HG03558 (cell line): ENCODE measurements at regions not wholly inside any gene's neighbourhood (a gene's known extent, or its start where the extent isn't known, plus 50 kb on each side); places are given as distances from the start of the nearest gene placed in this dataset.
A peak's percentile ranks its signal among the peaks of the same experiment; 100 is the strongest.

Experiments
- ATAC-seq: cut with Tn5 transposase; IDR thresholded peaks from one replicate; pipeline ENCODE4 v1.9.1; 2021; ENCODE audit warnings: moderate number of reproducible peaks; ENCODE audit not compliant: unreplicated experiment; ENCODE audit errors: extremely low read depth

DNA sequence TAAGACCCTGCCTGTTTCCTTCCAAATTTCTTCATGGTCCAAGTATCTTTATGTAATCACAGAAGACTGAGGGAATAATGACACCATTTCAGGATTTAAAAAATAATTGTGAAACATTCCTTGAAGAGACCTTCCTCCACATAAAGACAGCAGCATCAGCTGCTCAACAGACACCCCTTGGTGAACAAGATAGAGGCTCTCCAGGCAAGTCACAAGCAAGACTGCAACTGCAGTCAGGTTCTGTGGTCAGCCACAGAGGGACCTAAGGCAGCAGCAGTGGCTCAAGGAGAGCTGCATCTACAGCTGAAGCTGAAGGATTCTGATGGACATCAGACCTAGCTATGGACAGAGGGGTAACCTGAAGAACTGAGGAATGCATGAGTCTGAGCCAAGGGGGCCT lies 97.2 kb upstream of the C3orf80 start:
- no peak for ATAC-seq

DNA sequence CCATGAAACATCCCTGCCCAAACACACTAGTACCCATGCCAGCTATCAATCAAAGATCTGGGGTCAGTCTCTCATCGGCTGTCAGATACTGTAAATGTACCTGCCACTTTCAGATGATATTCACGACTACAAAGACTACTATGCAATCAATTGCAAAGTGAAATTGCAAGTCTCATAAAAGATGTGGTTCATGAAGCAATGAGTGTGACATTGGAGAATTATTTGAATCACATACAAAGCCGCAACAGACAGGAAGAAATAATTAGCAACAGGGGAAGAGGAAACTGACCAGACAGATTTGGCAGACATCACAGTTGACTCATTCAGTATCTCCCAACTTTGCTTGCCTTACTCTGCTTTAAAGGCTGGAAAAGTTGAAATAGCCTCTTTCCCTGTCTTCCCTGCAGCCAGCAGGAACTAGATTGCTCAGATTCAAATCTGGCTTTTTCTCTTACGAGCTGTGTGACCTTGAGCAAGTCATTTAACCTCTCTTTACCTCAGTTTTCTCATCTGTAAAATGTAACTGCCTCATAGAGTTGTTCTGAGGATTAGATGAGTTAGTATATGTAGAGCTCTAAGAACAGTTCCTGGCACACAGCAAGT lies 95.7 kb upstream of the C3orf80 start:
- peak; percentile 73 for ATAC-seq

DNA sequence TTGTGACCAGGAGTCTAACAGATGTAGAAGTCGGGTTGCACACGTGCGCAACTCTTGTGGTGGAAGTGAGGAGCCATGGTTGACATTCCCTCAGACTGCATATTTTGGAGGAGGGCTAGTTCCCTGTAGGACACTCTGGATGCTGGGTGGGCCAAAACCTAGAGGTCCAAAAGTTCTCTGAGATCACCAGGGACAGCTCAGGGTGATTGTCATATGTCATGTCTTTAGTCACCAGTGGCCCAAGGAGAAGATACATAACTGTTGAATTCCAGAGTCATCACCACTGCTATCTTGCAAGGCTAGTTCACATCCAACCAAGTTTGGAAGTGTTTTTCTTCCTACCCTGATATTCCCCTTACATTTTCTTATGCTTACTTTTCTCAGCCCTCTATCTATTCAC lies 95.2 kb upstream of the C3orf80 start:
- ATAC-seq, result no peak

DNA sequence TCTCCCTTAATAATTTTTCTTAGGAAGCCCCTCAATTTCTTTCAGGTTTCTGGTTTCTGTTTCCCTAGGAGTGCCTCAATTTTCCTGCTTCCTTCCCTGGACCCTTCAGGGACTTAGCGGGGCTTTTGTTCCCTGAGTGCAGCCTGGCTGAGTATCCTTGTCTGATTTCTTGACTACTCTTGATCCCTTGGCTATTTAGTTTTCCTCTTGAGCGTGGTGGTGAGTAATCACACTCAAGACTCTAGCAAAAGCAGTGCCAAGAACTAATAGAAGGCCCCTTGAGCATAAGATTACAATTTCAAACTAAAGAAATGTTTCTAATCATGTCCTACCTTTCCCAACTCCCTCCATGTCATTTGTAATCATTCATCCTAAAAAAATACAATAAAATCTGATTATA lies 94.3 kb upstream of the C3orf80 start:
- ATAC-seq, result no peak

DNA sequence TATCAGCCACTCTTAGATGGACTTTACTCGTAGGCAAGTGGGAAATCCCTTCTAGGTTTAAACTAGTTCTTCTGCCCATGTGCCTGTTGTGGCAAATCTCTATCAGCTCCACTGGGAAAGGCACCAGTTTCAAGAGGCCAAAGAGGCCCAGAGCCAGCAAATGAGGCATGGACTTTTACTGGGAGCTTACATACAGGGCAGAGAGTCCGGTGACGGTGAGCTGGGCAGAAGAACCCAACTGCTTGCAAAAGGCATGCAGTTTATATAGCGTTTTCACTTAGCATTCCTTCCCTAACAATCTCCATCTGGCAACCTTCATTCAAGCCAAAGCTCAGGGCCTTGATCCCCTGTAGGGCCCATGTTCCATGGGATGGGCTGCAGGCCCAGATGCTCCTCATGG lies 93.0 kb upstream of the C3orf80 start:
- ATAC-seq, result no peak

DNA sequence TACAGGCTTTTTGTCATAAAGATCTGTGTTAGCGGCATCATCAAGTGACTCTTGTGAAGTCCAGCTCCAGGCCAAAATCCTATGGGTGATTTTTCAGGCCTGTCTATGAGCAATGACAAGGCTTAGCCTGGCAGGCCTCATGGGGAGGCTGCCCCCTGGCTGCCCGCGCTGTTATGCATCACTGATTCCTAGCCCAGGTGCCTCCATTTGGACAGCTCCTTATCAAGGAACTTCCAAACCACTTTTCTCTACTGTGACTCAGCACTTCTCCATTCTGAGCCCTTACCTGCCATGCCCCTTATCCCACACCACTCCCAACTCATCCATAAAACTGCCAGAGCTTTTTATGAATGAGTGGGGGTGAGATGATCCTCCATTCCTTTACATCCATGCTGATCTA lies 91.5 kb upstream of the C3orf80 start:
- no peak for ATAC-seq

DNA sequence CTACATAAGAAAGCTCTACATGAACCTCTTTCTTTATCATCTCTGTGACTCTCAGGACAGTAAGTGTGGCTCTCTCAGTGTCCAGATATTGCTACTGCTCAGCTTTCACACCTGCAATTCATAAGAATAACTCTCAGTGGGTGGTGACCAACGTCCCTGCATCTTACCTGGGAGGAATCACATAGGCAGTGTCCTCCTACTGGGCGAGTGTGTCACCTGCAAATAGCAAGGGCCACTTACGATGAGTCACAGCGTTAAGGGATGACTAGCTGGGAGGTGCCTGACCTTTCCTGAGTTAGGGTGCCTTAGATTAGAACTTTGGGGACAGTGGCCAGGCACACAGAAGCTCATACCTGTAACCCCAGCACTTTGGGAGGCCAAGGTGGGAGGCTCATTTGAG lies 90.8 kb upstream of the C3orf80 start:
- no peak for ATAC-seq

DNA sequence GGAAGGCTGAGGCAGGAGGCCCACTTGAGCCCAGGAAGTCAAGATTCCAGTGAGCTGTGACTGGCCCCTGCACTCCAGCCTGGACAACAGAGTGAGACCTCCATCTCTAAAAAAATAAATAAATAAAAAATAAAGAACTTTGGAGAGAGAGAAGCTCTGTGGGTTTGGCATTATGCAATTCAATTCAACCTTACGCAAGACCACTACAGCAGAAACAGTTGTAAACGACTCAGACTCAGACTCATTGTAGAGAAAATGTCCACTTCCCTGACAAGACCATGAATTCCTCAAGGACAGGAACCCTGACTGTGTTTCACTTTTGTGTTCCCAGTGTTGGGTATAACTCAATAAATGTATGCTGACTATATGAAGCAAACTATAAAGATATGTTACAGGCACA lies 90.3 kb upstream of the C3orf80 start:
- ATAC-seq, result no peak

DNA sequence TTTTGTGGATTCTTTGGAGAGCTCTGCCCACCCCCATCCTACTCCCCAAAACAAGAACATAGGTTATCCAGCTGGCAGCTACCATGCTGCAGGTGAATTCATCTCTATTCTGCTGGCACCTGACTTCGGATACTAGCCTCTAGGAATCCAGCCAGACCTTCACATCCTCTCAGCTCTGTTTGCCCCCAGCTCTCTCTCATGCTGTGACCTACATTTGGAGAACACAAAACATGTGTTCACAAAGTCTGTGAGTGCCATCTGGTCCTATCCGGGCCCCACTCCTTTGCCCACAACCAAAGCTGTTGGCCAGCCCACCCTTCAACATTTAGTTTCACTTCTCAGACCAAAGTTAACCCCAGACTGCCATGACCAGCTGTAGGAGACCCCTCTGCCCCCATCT lies 89.4 kb upstream of the C3orf80 start:
- no peak for ATAC-seq

DNA sequence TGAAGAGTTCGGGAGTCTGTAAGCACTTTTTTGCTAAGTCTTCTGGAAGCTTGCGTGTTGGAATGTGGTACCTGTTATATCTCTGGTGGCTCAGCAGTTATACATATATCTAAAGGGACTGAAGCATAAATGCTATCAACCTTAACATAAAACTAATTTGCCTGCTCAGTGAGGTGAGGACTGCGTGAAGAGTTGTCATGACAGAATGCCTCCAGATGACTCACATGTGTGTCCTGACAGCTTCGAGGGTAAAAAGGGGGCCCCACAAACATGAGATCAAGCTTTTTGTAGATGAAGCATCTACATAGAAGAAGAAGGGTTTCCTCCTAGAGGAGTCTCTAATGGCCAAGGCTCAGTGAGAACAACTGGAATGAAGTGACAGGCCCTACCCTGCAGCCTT lies 88.8 kb upstream of the C3orf80 start:
- no peak for ATAC-seq

DNA sequence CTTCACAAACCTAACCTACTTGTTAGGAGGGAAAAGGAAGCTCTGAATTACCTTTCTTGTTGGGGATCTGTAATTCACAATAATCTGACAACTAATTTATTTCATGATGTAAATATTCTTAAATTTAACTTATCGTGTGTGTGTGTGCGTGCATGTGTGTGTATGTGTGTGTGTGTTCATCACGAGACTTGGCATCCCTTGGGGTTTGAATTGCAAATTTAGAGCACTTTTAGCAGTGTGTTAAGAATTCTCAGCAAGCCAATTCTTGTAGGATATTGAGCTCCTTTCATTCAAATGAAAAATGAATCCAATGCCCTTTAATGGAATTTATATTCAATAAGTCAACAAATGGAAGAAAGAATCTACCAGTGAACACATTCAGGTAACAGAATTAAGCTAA lies 85.9 kb upstream of the C3orf80 start:
- ATAC-seq, result no peak

DNA sequence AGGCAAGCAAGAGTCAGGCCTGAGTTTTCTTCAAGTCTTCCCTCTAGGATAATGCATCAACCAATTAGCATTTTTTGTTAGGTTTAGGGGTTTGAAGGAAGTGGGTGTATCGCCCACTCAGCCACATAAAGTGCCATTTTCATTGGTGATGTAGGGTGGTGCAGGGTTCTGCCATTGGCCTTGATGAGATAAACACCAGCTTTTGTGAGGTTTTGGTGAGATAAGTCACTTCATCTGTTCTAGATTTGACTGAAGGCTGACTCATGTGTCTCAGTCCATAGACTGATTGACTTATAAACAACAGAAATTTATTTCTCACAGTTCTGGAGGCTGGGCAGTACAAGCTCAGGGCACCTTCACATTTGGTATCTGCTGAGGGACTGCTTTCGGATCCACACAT lies 84.5 kb upstream of the C3orf80 start:
- ATAC-seq, result peak; percentile 45

DNA sequence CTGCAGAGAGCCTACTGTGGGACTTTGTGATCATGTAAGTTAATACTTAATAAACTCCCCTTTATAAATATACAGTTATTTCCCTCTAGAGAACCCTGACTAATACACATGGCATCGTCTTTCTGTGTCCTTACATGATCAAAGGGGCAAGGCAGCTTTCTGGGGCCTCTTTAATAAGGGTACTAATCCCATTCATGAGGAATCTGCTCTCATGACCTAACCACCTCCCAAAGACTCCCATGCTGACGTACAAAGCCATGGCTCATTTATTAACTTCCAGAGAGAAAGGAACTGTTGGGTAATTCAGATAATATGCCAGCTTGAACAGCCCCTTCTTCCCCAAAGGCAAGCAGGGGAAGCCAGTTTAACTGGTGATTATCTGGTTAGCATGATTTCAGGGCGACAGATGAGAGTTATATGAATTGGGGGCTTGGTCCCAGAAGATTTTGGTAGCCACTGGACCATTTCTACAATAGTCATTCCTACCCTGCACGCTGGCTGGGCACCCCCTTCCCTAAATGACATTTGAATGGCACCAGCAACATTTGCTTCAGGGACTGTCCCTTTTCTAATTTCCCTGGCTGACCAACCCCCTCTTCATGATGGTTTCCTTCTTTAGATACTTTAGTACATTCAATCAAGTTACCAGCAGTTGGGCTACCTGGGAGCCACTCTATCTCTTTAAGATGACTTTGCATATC lies 83.6 kb upstream of the C3orf80 start:
- ATAC-seq, result no peak

DNA sequence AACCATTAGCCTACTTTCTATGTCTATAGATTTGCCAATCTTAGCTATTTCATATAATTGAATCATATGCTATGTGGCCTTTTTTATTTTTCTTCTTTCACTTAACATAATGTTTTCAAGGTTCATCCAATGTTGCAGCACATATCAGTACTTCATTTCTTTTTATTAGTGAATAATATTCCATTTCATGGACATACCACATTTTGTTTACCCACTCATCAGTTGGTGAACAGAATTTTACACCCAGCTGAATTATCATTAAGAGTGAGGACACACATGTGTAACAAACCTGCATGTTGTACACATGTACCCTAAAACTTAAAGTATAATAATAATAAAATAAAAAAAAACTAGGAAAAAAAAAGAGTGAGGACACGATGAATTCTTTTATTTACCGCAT lies 81.7 kb upstream of the C3orf80 start:
- ATAC-seq, result no peak

DNA sequence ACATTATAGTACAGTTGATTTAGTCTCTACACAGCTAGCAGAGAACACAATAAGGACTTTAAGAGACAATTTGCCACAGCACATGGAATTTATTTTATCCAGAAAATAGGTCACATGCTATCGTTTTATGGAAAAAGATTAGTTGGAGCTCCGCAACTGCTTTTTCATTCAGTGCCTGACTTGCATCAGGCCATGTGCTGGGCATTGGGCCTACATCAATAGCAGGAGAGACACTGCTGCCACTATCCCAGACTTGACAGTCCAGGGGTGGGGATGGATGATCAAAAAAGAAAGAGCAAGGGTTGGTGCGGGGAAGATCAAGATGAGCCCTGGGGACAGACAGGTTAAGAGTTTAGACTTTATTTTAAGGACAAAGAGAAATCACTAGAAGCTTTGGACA lies 75.2 kb upstream of the C3orf80 start:
- ATAC-seq, result no peak

DNA sequence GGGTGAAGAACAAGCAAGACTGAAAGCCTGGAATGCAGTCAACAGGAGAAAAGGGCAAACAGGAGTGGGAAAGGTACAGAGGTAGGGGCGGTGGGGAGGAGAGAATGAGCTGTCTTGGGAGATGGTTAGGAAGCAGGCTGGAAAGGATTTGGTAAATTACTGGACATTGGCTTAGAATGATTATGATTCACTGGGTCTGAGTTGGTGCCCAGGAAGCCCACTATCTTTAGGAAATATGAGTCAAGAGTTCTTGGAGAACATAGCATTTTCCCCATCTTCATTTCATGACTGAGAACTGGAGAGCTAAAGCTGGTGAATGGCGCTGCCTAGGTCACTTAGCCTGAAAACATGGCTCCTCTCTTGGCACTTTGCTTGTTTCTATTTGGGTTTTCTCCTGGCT lies 74.7 kb upstream of the C3orf80 start:
- no peak for ATAC-seq

DNA sequence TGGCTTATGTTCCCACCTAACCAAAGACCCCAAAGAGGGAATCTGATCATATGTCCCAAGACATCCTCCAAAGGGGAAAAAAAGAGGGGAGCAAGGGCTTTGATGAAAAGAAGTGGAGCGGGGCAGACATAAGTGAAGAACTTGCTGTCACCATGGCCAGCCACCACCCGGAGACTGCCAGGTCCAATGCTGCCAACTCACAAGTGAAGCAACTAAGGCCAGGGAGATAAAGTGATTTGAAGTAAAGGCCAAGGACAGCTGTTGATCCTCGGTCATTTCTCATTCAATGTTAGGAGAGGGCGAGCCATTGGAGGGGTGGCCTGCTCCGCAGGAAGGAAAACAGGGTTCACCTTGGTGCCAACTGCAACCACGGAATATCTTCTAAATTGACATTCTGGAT lies 72.6 kb upstream of the C3orf80 start:
- ATAC-seq, result no peak

DNA sequence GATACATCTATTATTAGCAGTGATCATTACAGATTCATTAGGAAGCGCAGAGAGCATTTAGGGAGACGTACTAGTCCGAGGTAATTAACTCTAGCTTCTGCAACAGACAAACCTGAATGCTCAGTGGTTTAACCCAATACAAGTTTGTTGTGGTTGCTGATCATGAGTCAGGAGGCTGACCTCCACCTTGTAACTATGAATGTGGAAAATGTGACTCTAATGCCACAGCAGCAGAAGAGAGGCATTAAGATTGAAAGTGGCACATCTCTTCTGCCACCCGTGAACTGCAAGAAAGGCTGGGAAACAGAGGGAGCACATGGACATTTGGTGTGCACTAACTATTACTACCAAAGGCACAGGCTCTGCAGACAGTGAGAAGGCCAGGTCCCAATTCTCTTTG lies 71.2 kb upstream of the C3orf80 start:
- ATAC-seq, result no peak

DNA sequence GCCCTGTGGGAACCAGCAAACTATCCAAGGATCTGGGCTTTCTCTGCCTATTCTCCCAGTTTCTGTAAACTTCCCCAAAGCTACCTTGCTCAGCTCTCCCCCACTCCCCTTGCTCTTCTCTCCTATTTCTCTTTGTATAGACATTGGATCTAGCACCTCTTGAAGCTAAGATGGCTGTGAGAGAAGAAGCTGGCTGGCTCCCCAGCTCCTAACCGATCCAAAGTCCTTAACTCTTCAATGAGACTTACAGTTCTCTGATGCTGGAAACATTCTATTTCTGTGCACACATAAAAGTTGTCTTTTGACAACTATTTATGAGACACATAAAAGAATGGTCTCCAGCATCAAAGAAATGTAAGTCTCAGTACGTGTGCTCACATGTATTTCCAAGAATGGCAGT lies 70.6 kb upstream of the C3orf80 start:
- ATAC-seq, result no peak

DNA sequence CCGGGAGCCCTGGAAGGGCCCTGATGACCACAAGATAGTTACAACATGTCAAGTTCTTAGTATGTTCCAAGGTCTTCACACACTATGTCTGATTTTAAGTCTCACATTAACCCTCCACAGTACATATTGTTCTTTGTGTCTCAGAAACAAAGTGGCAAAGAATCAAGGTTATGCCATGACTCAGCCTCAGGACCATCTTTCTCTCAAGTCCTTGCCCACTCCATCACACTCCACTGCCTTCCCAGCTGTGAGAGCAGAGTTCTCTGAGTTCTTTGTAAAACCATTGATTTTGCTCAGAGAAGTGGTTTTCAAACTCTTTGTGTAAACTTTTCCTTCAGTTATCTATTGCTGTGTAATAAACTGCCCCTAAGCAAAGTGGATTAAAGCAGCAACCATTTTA lies 67.9 kb upstream of the C3orf80 start:
- ATAC-seq, result no peak

DNA sequence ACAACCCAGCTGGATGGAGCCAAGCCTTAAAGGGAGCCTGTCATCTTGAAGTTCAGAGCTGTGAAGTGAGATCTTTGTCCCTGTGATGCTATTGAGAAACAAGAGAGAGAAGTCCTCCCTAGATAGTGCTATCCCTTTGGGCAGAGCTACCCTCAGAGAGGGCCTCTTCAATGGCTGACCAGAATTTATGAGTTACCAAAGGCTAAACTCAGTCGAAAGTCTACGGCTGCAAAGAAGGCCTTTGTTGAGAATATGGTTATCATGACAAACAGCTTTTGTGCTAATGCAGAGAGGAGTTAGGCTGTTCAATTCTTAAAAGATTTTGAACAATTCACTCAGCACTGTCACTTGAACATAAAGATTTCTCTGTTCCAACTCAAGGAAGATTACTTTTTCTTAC lies 65.9 kb upstream of the C3orf80 start:
- ATAC-seq, result no peak

DNA sequence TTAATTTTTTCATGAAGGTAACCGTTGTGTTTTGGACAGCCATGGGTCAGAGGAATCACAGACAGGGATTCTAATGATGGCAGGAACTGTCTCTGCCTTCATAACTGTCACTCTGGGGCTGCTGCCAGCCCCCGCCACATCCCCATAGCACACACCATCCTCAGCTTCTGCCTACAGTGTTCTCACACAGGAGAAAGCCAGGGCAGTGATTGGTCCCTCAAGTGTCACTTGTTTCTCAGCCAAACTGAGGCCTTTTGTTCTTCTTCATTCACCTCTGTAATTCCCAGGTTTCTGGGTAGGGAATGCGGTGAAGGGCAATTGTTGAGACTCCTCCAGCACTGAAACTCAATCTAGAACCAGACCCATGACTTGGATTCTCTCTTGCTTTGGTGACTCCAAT lies 65.4 kb upstream of the C3orf80 start:
- no peak for ATAC-seq
